OCI-LY3 (cell line): ENCODE measurements at regions not wholly inside any gene's neighbourhood (a gene's known extent, or its start where the extent isn't known, plus 50 kb on each side); places are given as distances from the start of the nearest gene placed in this dataset.

Experiments
- H2AFZ ChIP-seq: fragments of 200-600, 300-600 bp; shearing (Covaris generic); 2 replicates; pipeline ENCODE4 v1.6.0; 2014; ENCODE audit warnings: antibody characterized with exemption, low read depth, low read length
- H3K27ac ChIP-seq: fragments of 200-600, 300-600 bp; sonication (generic); 2 replicates; pipeline ENCODE4 v1.5.1; 2014; ENCODE audit warnings: mild to moderate bottlenecking, low read length, moderate library complexity, mixed read lengths
- H3K27me3 ChIP-seq: fragments of 200-600, 300-600 bp; sonication (generic); 2 replicates; pipeline ENCODE4 v1.6.1; 2014; ENCODE audit warnings: low read depth, low read length, mixed read lengths
- H3K36me3 ChIP-seq: fragments of 200-600, 300-600 bp; sonication (generic); replicated peaks from 2 replicates; pipeline ENCODE3; 2014; ENCODE audit warnings: low read depth, low read length, mixed read lengths
- H3K4me1 ChIP-seq: fragments of 300-600, 200-600 bp; sonication (generic); 2 replicates; pipeline ENCODE4 v1.6.1; 2014; ENCODE audit warnings: low read length, mixed read lengths
- H3K4me2 ChIP-seq: fragments of 200-600, 300-600 bp; sonication (generic); 2 replicates; pipeline ENCODE4 v1.6.1; 2014; ENCODE audit warnings: low read length, mixed read lengths
- H3K4me3 ChIP-seq: fragments of 300-600, 200-600 bp; sonication (generic); 2 replicates; pipeline ENCODE4 v1.5.1; 2014; ENCODE audit warnings: antibody characterized with exemption, mild to moderate bottlenecking, low read length, moderate library complexity
- H3K79me2 ChIP-seq: fragments of 300-600, 200-600 bp; shearing (Covaris generic); 2 replicates; pipeline ENCODE4 v1.6.1; 2014; ENCODE audit warnings: mild to moderate bottlenecking, low read length, mixed read lengths
- H3K9ac ChIP-seq: fragments of 300-600, 200-600 bp; shearing (Covaris generic); 2 replicates; pipeline ENCODE4 v1.6.0; 2014; ENCODE audit warnings: mild to moderate bottlenecking, low read length, moderate library complexity
- H3K9me3 ChIP-seq: fragments of 200-600, 300-600 bp; shearing (Covaris generic); 2 replicates; pipeline ENCODE4 v1.6.1; 2014; ENCODE audit warnings: low read length, mixed read lengths; ENCODE audit not compliant: insufficient read depth
- H4K20me1 ChIP-seq: fragments of 200-600, 300-600 bp; sonication (generic); 2 replicates; pipeline ENCODE4 v1.6.1; 2016; ENCODE audit warnings: low read length, mixed read lengths; ENCODE audit not compliant: insufficient read depth
- EZH2phosphoT487 ChIP-seq: fragments of 200-600 bp; shearing (Covaris generic); IDR thresholded peaks from 2 replicates; pipeline ENCODE4 v1.6.1; 2018; ENCODE audit warnings: antibody characterized with exemption, mixed run types, low read depth
- TF ChIP-seq, protein P1 (sequence below): fragments of 200-600, 300-600 bp; sonication (generic); IDR thresholded peaks from 2 replicates; pipeline ENCODE4 v1.5.1; 2014; ENCODE audit warnings: antibody characterized with exemption, low read length, low read depth

DNA sequence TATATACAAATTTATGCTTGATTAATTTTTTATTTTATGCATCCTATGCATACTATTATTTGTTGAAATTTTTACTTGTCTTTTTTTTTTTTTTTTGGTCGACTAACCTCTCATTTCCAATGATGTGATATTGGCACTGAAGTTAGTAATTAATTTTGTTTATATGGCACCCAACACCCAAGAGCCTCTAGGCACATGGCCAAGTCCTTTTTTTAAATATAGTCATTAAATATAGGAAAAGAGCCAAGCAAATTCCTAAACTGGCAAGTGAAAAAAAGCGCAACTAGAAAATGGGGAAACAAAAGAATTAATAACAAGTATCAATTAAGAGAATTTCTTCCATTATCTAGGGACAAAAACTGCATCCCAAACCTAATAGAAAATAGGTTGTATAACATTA is 85.5 kb upstream of the HS3ST5 start:
- Histone ChIP-seq H3K36me3 (no peaks in the 10 kb centered on the region), H3K27ac (no peak overlapping the region), H3K9me3 (no peaks in the 10 kb centered on the region), H3K27me3 (no peaks in the 10 kb centered on the region), H3K79me2 (no peaks in the 10 kb centered on the region), H4K20me1 (no peaks in the 10 kb centered on the region), H3K4me1 (0 out of 2 replicates have a peak, but pooled peaks cover 2% of the 10 kb centered on the region), H2AFZ (no peak overlapping the region), H3K4me2 (no peak overlapping the region), H3K4me3 (no peak overlapping the region), H3K9ac (no peak overlapping the region)
- TF ChIP-seq, protein P1, sequence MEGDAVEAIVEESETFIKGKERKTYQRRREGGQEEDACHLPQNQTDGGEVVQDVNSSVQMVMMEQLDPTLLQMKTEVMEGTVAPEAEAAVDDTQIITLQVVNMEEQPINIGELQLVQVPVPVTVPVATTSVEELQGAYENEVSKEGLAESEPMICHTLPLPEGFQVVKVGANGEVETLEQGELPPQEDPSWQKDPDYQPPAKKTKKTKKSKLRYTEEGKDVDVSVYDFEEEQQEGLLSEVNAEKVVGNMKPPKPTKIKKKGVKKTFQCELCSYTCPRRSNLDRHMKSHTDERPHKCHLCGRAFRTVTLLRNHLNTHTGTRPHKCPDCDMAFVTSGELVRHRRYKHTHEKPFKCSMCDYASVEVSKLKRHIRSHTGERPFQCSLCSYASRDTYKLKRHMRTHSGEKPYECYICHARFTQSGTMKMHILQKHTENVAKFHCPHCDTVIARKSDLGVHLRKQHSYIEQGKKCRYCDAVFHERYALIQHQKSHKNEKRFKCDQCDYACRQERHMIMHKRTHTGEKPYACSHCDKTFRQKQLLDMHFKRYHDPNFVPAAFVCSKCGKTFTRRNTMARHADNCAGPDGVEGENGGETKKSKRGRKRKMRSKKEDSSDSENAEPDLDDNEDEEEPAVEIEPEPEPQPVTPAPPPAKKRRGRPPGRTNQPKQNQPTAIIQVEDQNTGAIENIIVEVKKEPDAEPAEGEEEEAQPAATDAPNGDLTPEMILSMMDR = no peak
- no peak for TF ChIP-seq EZH2phosphoT487

DNA sequence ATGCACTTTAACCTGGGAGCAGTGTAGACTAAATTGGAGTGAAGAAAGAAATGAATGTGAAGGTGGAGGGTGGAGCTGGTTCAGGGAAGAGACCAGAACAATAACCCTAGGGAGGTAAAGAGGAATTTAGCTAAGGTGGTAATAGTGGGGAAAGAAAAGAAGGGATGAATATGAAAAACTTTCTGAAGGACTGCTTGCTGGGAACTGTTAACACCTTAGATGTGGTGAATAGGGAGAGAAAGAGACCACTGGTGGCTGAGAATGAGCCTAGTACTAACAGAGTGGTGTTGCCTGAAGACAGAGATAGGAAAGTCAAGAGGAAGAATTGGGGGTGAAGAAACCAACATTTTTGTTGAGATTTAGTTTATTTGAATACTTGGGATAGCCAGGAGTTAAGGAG is 78.4 kb upstream of the HS3ST5 start:
- Histone ChIP-seq H3K4me3 (no peak overlapping the region), H3K36me3 (no peaks in the 10 kb centered on the region), H3K9ac (no peak overlapping the region), H4K20me1 (no peaks in the 10 kb centered on the region), H3K27ac (no peak overlapping the region), H3K4me1 (peaks cover 12% of the 10 kb centered on the region), H3K79me2 (no peaks in the 10 kb centered on the region), H3K27me3 (no peaks in the 10 kb centered on the region), H2AFZ (no peak overlapping the region), H3K9me3 (no peaks in the 10 kb centered on the region), H3K4me2 (no peak overlapping the region)
- TF ChIP-seq, protein P1 = no peak
- no peak for TF ChIP-seq EZH2phosphoT487

DNA sequence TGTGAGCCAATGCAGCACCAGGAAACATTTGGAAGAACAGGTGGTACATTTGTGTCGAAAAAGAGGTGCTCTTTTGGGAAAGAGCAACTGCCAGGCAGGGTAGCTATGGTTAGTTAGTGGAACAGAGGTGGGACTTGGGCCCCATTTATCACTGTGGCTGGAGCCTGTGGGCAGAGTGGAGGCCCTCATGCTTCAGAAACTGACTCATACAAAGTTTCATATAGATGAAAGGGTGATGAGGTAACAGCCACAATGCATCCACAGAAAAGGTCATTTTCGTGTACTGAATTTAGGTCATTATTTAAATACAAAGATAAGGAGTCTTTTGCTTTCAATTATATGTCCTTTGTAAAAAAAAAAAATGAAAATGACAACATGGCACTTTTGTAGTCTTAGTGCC is 76.4 kb upstream of the HS3ST5 start:
- Histone ChIP-seq H3K27ac (no peak overlapping the region), H3K4me3 (no peak overlapping the region), H3K4me1 (peaks cover 12% of the 10 kb centered on the region), H3K36me3 (no peaks in the 10 kb centered on the region), H3K4me2 (no peak overlapping the region), H3K27me3 (no peaks in the 10 kb centered on the region), H3K79me2 (no peaks in the 10 kb centered on the region), H2AFZ (no peak overlapping the region), H4K20me1 (no peaks in the 10 kb centered on the region), H3K9ac (no peak overlapping the region), H3K9me3 (no peaks in the 10 kb centered on the region)
- no peak for TF ChIP-seq EZH2phosphoT487
- TF ChIP-seq, protein P1 = no peak

DNA sequence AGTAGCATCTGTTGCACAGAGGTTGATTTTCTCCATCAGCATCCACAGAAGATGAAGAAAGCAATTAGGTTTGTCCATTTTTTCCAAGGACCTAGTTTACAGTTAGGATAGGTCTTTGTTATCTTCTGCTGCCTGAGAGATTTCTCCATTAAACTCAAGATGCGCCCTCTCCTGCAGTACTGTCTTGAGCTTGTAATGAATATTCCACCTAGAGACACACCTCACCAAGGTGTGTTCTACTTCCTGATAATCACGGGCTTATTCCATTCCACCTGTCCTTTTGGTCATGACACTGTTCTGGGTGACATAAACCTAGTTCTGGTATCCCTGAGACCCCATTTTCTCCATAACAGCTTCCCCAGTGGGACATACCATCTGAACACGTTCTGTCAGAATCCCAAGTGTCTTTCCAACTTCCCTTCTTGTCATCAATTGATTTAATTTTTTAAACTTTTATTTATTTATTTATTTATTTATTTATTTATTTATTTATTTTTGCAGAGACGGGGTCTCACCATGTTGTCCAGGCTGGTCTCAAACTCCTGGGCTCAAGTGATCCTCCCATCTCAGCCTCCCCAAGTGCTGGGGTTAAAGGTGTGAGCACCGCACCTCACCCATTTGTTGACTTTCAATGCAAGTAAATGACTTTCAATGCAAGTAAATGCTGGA is 75.6 kb upstream of the HS3ST5 start:
- H3K27me3 ChIP-seq = no peaks in the 10 kb centered on the region
- H4K20me1 ChIP-seq = no peaks in the 10 kb centered on the region
- H3K27ac ChIP-seq = no peak overlapping the region
- H3K36me3 ChIP-seq = no peaks in the 10 kb centered on the region
- no peaks in the 10 kb centered on the region for H3K79me2 ChIP-seq
- H3K9ac ChIP-seq = no peak overlapping the region
- no peak overlapping the region for H3K4me2 ChIP-seq
- TF ChIP-seq, protein P1 = no peak
- TF ChIP-seq EZH2phosphoT487 = no peak
- H3K4me1 ChIP-seq = peaks cover 12% of the 10 kb centered on the region
- no peaks in the 10 kb centered on the region for H3K9me3 ChIP-seq
- no peak overlapping the region for H3K4me3 ChIP-seq
- no peak overlapping the region for H2AFZ ChIP-seq
